GM12872 (cell line): ENCODE measurements at regions not wholly inside any gene's neighbourhood (a gene's known extent, or its start where the extent isn't known, plus 50 kb on each side); places are given as distances from the start of the nearest gene placed in this dataset.

Experiments used
- CTCF ChIP-seq: IDR thresholded peaks from 3 replicates; pipeline ENCODE4 v1.5.1; 2011; ENCODE audit warnings: low read depth, mild to moderate bottlenecking, low read length, moderate library complexity; ENCODE audit not compliant: insufficient read depth

GRCh38 chr11:28383456-28383855 lies 275.3 kb downstream of the METTL15 start:
- no peak for TF ChIP-seq CTCF
